ENCODE measurements at regions not wholly inside any gene's neighbourhood (a gene's known extent, or its start where the extent isn't known, plus 50 kb on each side); places are given as distances from the start of the nearest gene placed in this dataset.

GRCh38 chr20:22682381-22682780, 98.0 kb upstream of the FOXA2 start:
- no peak overlapping the region for H3K4me3 ChIP-seq
- no peak for TF ChIP-seq CTCF (IDR thresholded peaks at IDR 0.05 in 8 of 11, conservative IDR thresholded peaks at IDR 0.05 in 3 of 11)
- TF ChIP-seq POLR2AphosphoS5 (IDR thresholded peaks at IDR 0.05), result no peak
- 80 to 89% (median 83%) methylated on average over 5 to 6 of the region's 6 CpGs for WGBS, 5 donors
- H3K36me3 ChIP-seq, result no peaks in the 10 kb centered on the region
- intact Hi-C loops (cut with DNase I; ENCODE audit: low total_unique reads), result loop anchor here (2.0 to 10.0 kb wide), 2 partner anchors 228 to 346 kb away; no protein-coding TSS in a partner anchor
- H3K27me3 ChIP-seq (replicated peaks in 1 of 7), result no peaks in the 10 kb centered on the region
- H3K27ac ChIP-seq, result no peak overlapping the region
- no peak for DNase-seq
- peaks cover 0 to 22% (median 12%) of the 10 kb centered on the region in 6 donors for H3K4me1 ChIP-seq
- peaks cover 0 to 8% (median 2%) of the 10 kb centered on the region in 8 donors for H3K9me3 ChIP-seq

- no peaks in the 10 kb centered on the region for H3K36me3 ChIP-seq
- TF ChIP-seq POLR2AphosphoS5 (IDR thresholded peaks at IDR 0.05) (no peak), CTCF (IDR thresholded peaks at IDR 0.05 in 8 of 11, conservative IDR thresholded peaks at IDR 0.05 in 3 of 11) (peak; percentile 51 to 86 (median 81)), POLR2A (IDR thresholded peaks at IDR 0.05) (no peak)
- H3K27me3 ChIP-seq (replicated peaks in 1 of 7), result no peaks in the 10 kb centered on the region
- intact Hi-C loops (cut with DNase I; ENCODE audit: low total_unique reads), result loop anchor here (10.0 kb wide), 1 partner anchor 229 kb away; no protein-coding TSS in a partner anchor
- H3K27ac ChIP-seq, result no peak overlapping the region
- no peak for DNase-seq
- H3K4me3 ChIP-seq, result no peak overlapping the region
- WGBS, 5 donors, result 28 to 39% (median 32%) methylated on average over 12 of the region's 12 CpGs
- H3K9me3 ChIP-seq, result no peaks in the 10 kb centered on the region
- peaks cover 0 to 22% (median 12%) of the 10 kb centered on the region in 6 donors for H3K4me1 ChIP-seq
Measured at GRCh38 chr20:22684072-22684762, 99.8 kb upstream of the FOXA2 start.

GRCh38 chr20:22684763-22685443, 100.5 kb upstream of the FOXA2 start:
- intact Hi-C loops (cut with DNase I; ENCODE audit: low total_unique reads), result loop anchor here (10.0 kb wide), 1 partner anchor 230 kb away; no protein-coding TSS in a partner anchor
- no peaks in the 10 kb centered on the region for H3K36me3 ChIP-seq
- no peak for DNase-seq
- H3K27me3 ChIP-seq (replicated peaks in 1 of 7), result no peaks in the 10 kb centered on the region
- H3K4me3 ChIP-seq, result no peak overlapping the region
- no peaks in the 10 kb centered on the region for H3K9me3 ChIP-seq
- 37 to 54% (median 48%) methylated on average over 7 of the region's 7 CpGs for WGBS, 5 donors
- TF ChIP-seq POLR2A (IDR thresholded peaks at IDR 0.05) (no peak), POLR2AphosphoS5 (IDR thresholded peaks at IDR 0.05) (no peak), CTCF (IDR thresholded peaks at IDR 0.05 in 8 of 11, conservative IDR thresholded peaks at IDR 0.05 in 3 of 11) (no peak)
- H3K27ac ChIP-seq, result no peak overlapping the region
- peaks cover 0 to 22% (median 12%) of the 10 kb centered on the region in 6 donors for H3K4me1 ChIP-seq

- Histone ChIP-seq H3K27me3 (replicated peaks in 1 of 7) (peaks cover 0 to 5% (median 0%) of the 10 kb centered on the region in 7 donors), H3K9me3 (no peaks in the 10 kb centered on the region)
- DNase-seq, result no peak
Measured at GRCh38 chr20:22686097-22686496, 101.7 kb upstream of the FOXA2 start.

More at GRCh38 chr20:22686097-22686496, 101.7 kb upstream of the FOXA2 start:
- Histone ChIP-seq H3K4me3 (no peak overlapping the region), H3K4me1 (peaks cover 0 to 22% (median 14%) of the 10 kb centered on the region in 6 donors), H3K36me3 (no peaks in the 10 kb centered on the region), H3K27ac (no peak overlapping the region)
- WGBS, 5 donors, result 49 to 67% (median 52%) methylated on average over 7 of the region's 7 CpGs
- TF ChIP-seq CTCF (IDR thresholded peaks at IDR 0.05 in 8 of 11, conservative IDR thresholded peaks at IDR 0.05 in 3 of 11), result no peak
- intact Hi-C loops (cut with DNase I; ENCODE audit: low total_unique reads), result loop anchor here (10.0 kb wide), 1 partner anchor 231 kb away; no protein-coding TSS in a partner anchor
